SU-DHL-6 (cell line): ENCODE measurements at regions not wholly inside any gene's neighbourhood (a gene's known extent, or its start where the extent isn't known, plus 50 kb on each side); places are given as distances from the start of the nearest gene placed in this dataset.

ENCODE experiments used
- H2AFZ ChIP-seq: fragments of 200-600 bp; sonication (generic); 2 replicates; pipeline ENCODE4 v1.6.1; 2014; ENCODE audit warnings: low read depth, mild to moderate bottlenecking, moderate library complexity, mixed read lengths, antibody characterized with exemption, low read length; ENCODE audit not compliant: severe bottlenecking
- H3F3A ChIP-seq: fragments of 200-600 bp; shearing (Covaris generic); 2 replicates; pipeline ENCODE4 v1.6.0; 2016; ENCODE audit warnings: antibody characterized with exemption, mild to moderate bottlenecking; ENCODE audit not compliant: insufficient read depth
- H3K27ac ChIP-seq: fragments of 200-600 bp; sonication (generic); 2 replicates; pipeline ENCODE4 v1.5.1; 2016; ENCODE audit warnings: low read depth, mild to moderate bottlenecking, low read length, moderate library complexity, mixed read lengths
- H3K27me3 ChIP-seq: fragments of 200-600 bp; sonication (generic), shearing (Covaris generic); 2 replicates; pipeline ENCODE4 v1.6.0; 2014; ENCODE audit warnings: mild to moderate bottlenecking, low read length
- H3K36me3 ChIP-seq: fragments of 200-600 bp; sonication (generic); 2 replicates; pipeline ENCODE4 v1.6.1; 2014; ENCODE audit warnings: mild to moderate bottlenecking, low read length, mixed read lengths
- H3K4me2 ChIP-seq: fragments of 300-600, 200-600 bp; shearing (Covaris generic), sonication (generic); 2 replicates; pipeline ENCODE4 v1.6.0; 2014; ENCODE audit warnings: low read length, low read depth, mild to moderate bottlenecking; ENCODE audit not compliant: poor library complexity, severe bottlenecking
- H3K4me3 ChIP-seq: fragments of 200-600 bp; sonication (generic); 2 replicates; pipeline ENCODE4 v1.5.1; 2014; ENCODE audit warnings: antibody characterized with exemption, low read length, mild to moderate bottlenecking, mixed read lengths; ENCODE audit not compliant: insufficient read depth, poor library complexity, severe bottlenecking
- H3K79me2 ChIP-seq: fragments of 200-600 bp; sonication (generic); 2 replicates; pipeline ENCODE4 v1.6.1; 2014; ENCODE audit warnings: mild to moderate bottlenecking, low read length, moderate library complexity; ENCODE audit not compliant: insufficient read depth
- H3K9ac ChIP-seq: fragments of 200-600 bp; sonication (generic); 2 replicates; pipeline ENCODE4 v1.7.0; 2014; ENCODE audit warnings: mild to moderate bottlenecking, low read length
- H3K9me2 ChIP-seq: fragments of 200-600 bp; sonication (generic); replicated peaks from 2 replicates; pipeline ENCODE4 v1.6.1; 2014; ENCODE audit warnings: low read length; ENCODE audit not compliant: insufficient read depth
- H3K9me3 ChIP-seq: fragments of 200-600 bp; sonication (generic); 2 replicates; pipeline ENCODE4 v1.6.1; 2014; ENCODE audit warnings: low read length, mixed read lengths; ENCODE audit not compliant: insufficient read depth
- H4K20me1 ChIP-seq: fragments of 200-600 bp; sonication (generic); 2 replicates; pipeline ENCODE4 v1.6.1; 2014; ENCODE audit warnings: low read depth, mild to moderate bottlenecking, antibody characterized with exemption, low read length, moderate library complexity, mixed read lengths
- CTCF ChIP-seq: fragments of 200-600 bp; sonication (generic); IDR thresholded peaks from one replicate; pipeline ENCODE4 v1.5.1; 2017; ENCODE audit warnings: antibody characterized with exemption, mild to moderate bottlenecking, low read length, moderate library complexity; ENCODE audit not compliant: insufficient read depth, poor library complexity, severe bottlenecking
- EZH2phosphoT487 ChIP-seq: fragments of 200-600 bp; sonication (generic), shearing (Covaris generic); conservative IDR thresholded peaks from 2 replicates; pipeline ENCODE4 v1.6.1; 2018; ENCODE audit warnings: mild to moderate bottlenecking, antibody characterized with exemption, low read length, moderate library complexity, mixed read lengths

GRCh38 chr11:103794262-103794661, 242.2 kb upstream of the DDI1 start:
- H3K27me3 ChIP-seq = no peaks in the 10 kb centered on the region
- H3K36me3 ChIP-seq = no peaks in the 10 kb centered on the region
- no peak overlapping the region for H3K27ac ChIP-seq
- no peak overlapping the region for H3K4me3 ChIP-seq
- H4K20me1 ChIP-seq = no peaks in the 10 kb centered on the region
- H3K9me2 ChIP-seq = no peaks in the 10 kb centered on the region
- no peak overlapping the region for H2AFZ ChIP-seq
- no peaks in the 10 kb centered on the region for H3K9me3 ChIP-seq
- no peaks in the 10 kb centered on the region for H3K79me2 ChIP-seq
- no peak overlapping the region for H3K4me2 ChIP-seq
- no peaks in the 10 kb centered on the region for H3F3A ChIP-seq
- TF ChIP-seq CTCF (no peak), EZH2phosphoT487 (no peak)
- H3K9ac ChIP-seq = no peak overlapping the region

- Histone ChIP-seq H3K27me3 (no peaks in the 10 kb centered on the region), H3F3A (no peaks in the 10 kb centered on the region), H2AFZ (no peak overlapping the region), H3K9me2 (no peaks in the 10 kb centered on the region), H4K20me1 (no peaks in the 10 kb centered on the region), H3K27ac (no peak overlapping the region), H3K79me2 (no peaks in the 10 kb centered on the region), H3K36me3 (no peaks in the 10 kb centered on the region), H3K4me3 (no peak overlapping the region), H3K9me3 (no peaks in the 10 kb centered on the region), H3K9ac (no peak overlapping the region), H3K4me2 (no peak overlapping the region)
- no peak for TF ChIP-seq EZH2phosphoT487
- no peak for TF ChIP-seq CTCF
These were observed 238.4 kb upstream of the DDI1 start for GRCh38 chr11:103798026-103798425.

- Histone ChIP-seq H3K36me3 (no peaks in the 10 kb centered on the region), H3K4me2 (no peak overlapping the region), H3K9me3 (no peaks in the 10 kb centered on the region), H4K20me1 (no peaks in the 10 kb centered on the region), H3K9me2 (no peaks in the 10 kb centered on the region), H2AFZ (no peak overlapping the region), H3K27ac (no peak overlapping the region), H3K4me3 (no peak overlapping the region), H3K79me2 (no peaks in the 10 kb centered on the region), H3F3A (no peaks in the 10 kb centered on the region), H3K9ac (no peak overlapping the region), H3K27me3 (no peaks in the 10 kb centered on the region)
- TF ChIP-seq CTCF (no peak), EZH2phosphoT487 (no peak)
These were observed 238.0 kb upstream of the DDI1 start for GRCh38 chr11:103798446-103798845.
